Liver (tissue), 3 donors: ENCODE measurements at regions not wholly inside any gene's neighbourhood (a gene's known extent, or its start where the extent isn't known, plus 50 kb on each side); places are given as distances from the start of the nearest gene placed in this dataset.

Source experiments
- JUND ChIP-seq, 2 donors: IDR thresholded peaks; 2 replicates each; pipeline ENCODE4 v1.6.1; 2016; ENCODE audit warnings: antibody characterized with exemption in 2 of 2
- RAD21 ChIP-seq, 2 donors: IDR thresholded peaks; 2 replicates each; pipeline ENCODE4 v1.6.1; 2016; ENCODE audit warnings: antibody characterized with exemption in 2 of 2, mild to moderate bottlenecking in 2 of 2
- TF ChIP-seq, protein P1 (sequence below): fragments of 150-350 bp; IDR thresholded peaks from 2 replicates; pipeline ENCODE4 v1.5.1; 2017; ENCODE audit warnings: improper control_type of control experiment, low read depth, low read length; ENCODE audit not compliant: missing input control
- TF ChIP-seq, protein P2 (sequence below): IDR thresholded peaks from 2 replicates; pipeline ENCODE4 v1.6.1; 2016; ENCODE audit warnings: antibody characterized with exemption
- TF ChIP-seq, protein P3 (sequence below): IDR thresholded peaks from 2 replicates; pipeline ENCODE4 v1.6.1; 2016; ENCODE audit warnings: antibody characterized with exemption
- TF ChIP-seq, protein P4 (sequence below): IDR thresholded peaks from 2 replicates; pipeline ENCODE4 v1.6.1; 2016; ENCODE audit warnings: antibody characterized with exemption
- TF ChIP-seq, protein P5 (sequence below): IDR thresholded peaks from 2 replicates; pipeline ENCODE4 v1.6.1; 2016; ENCODE audit warnings: antibody characterized with exemption, mild to moderate bottlenecking
- donor health status: healthy.
- donor health status: healthy.

DNA sequence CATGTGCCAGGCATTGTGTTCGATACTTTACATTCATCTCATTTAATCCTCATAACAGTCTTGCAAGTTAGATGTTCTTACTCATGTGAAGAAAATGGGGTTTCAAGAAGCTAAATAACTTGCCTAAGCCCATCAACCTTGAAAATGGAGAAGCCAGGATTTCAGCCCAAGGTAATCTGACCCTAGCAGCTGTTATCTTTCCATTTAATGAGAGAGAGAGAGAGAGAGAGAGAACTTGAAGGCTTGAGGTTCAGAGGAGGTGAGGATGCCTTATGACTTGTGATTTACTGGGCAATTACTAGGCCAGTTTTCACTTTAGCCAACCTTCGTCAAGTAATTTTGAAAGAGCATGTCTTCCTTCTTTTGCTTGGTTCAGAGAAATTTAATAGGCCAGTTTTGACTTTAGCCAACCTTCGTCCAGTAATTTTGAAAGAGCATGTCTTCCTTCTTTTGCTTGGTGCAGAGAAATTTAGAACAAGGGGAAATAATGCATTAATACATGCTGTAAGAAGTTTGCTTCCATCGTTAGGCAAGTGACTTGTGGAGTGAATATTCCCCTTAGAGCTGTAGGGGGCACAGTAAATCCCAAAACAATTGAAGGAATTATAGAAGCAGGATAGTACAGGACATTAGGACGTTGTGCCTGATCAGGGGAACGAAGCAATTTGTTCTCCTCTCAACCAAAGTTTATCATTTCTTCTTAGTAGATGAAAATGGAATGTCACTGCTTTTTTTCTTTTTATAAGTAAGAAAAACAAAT lies 143.0 kb upstream of the BMPER start:
- TF ChIP-seq, protein P1, sequence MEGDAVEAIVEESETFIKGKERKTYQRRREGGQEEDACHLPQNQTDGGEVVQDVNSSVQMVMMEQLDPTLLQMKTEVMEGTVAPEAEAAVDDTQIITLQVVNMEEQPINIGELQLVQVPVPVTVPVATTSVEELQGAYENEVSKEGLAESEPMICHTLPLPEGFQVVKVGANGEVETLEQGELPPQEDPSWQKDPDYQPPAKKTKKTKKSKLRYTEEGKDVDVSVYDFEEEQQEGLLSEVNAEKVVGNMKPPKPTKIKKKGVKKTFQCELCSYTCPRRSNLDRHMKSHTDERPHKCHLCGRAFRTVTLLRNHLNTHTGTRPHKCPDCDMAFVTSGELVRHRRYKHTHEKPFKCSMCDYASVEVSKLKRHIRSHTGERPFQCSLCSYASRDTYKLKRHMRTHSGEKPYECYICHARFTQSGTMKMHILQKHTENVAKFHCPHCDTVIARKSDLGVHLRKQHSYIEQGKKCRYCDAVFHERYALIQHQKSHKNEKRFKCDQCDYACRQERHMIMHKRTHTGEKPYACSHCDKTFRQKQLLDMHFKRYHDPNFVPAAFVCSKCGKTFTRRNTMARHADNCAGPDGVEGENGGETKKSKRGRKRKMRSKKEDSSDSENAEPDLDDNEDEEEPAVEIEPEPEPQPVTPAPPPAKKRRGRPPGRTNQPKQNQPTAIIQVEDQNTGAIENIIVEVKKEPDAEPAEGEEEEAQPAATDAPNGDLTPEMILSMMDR: no peak
- TF ChIP-seq RAD21 (IDR thresholded peaks at IDR 0.05): no peak
- TF ChIP-seq, protein P2, sequence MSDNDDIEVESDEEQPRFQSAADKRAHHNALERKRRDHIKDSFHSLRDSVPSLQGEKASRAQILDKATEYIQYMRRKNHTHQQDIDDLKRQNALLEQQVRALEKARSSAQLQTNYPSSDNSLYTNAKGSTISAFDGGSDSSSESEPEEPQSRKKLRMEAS: no peak
- TF ChIP-seq, protein P3, sequence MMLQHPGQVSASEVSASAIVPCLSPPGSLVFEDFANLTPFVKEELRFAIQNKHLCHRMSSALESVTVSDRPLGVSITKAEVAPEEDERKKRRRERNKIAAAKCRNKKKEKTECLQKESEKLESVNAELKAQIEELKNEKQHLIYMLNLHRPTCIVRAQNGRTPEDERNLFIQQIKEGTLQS: no peak
- TF ChIP-seq, protein P4, sequence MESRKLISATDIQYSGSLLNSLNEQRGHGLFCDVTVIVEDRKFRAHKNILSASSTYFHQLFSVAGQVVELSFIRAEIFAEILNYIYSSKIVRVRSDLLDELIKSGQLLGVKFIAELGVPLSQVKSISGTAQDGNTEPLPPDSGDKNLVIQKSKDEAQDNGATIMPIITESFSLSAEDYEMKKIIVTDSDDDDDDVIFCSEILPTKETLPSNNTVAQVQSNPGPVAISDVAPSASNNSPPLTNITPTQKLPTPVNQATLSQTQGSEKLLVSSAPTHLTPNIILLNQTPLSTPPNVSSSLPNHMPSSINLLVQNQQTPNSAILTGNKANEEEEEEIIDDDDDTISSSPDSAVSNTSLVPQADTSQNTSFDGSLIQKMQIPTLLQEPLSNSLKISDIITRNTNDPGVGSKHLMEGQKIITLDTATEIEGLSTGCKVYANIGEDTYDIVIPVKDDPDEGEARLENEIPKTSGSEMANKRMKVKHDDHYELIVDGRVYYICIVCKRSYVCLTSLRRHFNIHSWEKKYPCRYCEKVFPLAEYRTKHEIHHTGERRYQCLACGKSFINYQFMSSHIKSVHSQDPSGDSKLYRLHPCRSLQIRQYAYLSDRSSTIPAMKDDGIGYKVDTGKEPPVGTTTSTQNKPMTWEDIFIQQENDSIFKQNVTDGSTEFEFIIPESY: no peak
- TF ChIP-seq, protein P5, sequence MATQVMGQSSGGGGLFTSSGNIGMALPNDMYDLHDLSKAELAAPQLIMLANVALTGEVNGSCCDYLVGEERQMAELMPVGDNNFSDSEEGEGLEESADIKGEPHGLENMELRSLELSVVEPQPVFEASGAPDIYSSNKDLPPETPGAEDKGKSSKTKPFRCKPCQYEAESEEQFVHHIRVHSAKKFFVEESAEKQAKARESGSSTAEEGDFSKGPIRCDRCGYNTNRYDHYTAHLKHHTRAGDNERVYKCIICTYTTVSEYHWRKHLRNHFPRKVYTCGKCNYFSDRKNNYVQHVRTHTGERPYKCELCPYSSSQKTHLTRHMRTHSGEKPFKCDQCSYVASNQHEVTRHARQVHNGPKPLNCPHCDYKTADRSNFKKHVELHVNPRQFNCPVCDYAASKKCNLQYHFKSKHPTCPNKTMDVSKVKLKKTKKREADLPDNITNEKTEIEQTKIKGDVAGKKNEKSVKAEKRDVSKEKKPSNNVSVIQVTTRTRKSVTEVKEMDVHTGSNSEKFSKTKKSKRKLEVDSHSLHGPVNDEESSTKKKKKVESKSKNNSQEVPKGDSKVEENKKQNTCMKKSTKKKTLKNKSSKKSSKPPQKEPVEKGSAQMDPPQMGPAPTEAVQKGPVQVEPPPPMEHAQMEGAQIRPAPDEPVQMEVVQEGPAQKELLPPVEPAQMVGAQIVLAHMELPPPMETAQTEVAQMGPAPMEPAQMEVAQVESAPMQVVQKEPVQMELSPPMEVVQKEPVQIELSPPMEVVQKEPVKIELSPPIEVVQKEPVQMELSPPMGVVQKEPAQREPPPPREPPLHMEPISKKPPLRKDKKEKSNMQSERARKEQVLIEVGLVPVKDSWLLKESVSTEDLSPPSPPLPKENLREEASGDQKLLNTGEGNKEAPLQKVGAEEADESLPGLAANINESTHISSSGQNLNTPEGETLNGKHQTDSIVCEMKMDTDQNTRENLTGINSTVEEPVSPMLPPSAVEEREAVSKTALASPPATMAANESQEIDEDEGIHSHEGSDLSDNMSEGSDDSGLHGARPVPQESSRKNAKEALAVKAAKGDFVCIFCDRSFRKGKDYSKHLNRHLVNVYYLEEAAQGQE: no peak
- TF ChIP-seq JUND (IDR thresholded peaks at IDR 0.05): no peak
